GM21381 (cell line): ENCODE measurements at regions not wholly inside any gene's neighbourhood (a gene's known extent, or its start where the extent isn't known, plus 50 kb on each side); places are given as distances from the start of the nearest gene placed in this dataset.
A peak's percentile ranks its signal among the peaks of the same experiment; 100 is the strongest.
"Not testable (repeated sequence)": the region's sequence is repeated elsewhere in the genome, so short reads cannot be mapped to it uniquely, and the experiment has no call there.

Source experiments
- ATAC-seq: cut with Tn5 transposase; IDR thresholded peaks from one replicate; pipeline ENCODE4 v1.9.1; 2021; ENCODE audit warnings: mild to moderate bottlenecking, moderate library complexity; ENCODE audit not compliant: unreplicated experiment

DNA sequence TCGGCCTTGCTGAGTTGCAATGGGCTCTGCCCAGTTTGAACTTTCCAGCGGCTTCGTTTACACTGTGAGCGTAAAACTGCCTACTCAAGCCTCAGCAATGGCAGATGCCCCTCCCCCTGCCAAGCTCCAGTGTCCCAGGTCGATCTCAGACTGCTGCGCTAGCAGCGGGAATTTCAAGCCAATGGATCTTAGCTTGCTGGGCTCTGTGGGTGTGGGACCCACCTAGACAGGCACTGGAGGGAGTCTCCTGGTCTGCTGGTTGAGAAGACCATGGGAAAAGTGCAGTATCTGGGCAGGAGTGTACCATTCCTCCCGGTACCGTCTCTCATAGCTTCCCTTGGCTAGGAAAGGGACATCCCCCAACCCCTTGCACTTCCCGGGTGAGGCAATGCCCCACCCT lies 88.2 kb downstream of the KLHL28 start:
- no peak for ATAC-seq

DNA sequence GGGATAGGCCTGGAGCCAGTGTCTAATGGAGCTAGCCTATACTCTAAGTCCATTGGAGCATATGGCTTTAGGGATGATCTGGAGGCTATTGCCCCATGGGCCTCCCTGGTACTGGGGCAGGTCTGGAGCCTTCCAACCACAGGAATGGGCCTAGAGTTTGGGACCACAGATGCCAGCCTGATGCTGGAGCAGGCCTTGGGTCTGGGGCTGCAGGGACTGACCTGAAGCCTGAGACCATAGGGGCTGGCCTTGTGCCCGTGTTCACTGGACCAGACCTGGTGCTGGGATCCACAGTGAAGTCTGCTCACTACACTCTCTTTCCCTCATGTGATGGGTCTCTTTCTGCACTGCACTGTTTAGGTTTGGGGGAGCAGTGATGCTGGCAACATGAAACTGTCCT lies 95.0 kb downstream of the KLHL28 start:
- no peak for ATAC-seq

DNA sequence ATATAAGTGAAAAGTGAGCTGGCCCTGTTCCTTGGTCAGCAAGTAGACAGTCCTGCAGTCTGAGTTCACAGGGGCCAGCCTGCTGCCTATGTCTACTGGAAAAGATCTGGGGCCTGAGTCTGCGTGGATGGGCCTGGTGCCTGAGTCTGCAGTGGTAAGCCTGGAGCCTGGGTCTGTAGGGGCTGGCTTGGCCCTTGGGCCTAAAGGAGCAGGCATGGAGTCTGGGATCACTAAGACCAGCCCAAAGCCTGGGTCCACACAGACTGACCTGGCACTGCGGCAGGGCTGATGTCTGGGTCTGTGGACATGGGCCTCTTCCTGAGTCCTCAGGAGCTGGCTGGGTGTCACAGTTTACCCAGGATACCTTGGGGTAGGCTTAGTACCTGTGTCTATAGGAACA lies 95.4 kb downstream of the KLHL28 start:
- ATAC-seq, result no peak

DNA sequence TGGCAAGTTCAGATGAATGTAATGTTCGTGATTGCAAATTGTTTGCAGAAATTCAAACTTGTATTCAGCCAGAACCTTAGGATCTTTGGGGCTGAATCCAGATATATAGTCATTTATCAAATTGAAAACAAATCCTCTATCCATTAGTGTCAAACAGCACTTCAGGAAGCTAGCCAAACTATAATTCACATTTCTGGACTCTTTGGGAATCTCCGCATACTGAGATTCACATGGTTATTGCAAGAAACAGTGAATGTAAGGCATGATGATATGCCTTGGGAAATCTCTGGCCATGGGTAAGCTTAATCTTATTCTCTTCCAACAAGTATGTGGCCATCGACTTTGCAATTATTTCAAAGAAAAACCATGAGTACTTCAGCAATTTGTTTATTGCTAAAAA lies 98.5 kb downstream of the KLHL28 start:
- ATAC-seq, result no peak

DNA sequence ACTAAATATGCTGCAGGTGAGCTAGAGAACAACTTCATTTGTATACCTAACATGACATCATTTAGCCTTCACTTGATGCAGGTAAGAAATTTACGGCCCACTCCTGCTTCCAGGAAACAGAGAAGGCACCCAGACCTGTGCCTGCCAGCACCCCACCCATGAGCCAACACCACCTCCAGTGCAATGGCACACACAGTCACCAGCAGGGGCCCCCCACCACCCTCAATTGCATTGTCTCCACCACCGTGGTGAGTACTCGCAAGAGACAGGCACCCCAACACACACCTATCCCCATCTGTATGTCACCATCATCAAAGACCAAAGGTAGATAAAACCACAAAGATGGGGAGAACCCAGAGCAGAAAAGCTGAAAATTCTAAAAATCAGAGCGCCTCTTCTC lies 107.6 kb downstream of the KLHL28 start:
- no peak for ATAC-seq

DNA sequence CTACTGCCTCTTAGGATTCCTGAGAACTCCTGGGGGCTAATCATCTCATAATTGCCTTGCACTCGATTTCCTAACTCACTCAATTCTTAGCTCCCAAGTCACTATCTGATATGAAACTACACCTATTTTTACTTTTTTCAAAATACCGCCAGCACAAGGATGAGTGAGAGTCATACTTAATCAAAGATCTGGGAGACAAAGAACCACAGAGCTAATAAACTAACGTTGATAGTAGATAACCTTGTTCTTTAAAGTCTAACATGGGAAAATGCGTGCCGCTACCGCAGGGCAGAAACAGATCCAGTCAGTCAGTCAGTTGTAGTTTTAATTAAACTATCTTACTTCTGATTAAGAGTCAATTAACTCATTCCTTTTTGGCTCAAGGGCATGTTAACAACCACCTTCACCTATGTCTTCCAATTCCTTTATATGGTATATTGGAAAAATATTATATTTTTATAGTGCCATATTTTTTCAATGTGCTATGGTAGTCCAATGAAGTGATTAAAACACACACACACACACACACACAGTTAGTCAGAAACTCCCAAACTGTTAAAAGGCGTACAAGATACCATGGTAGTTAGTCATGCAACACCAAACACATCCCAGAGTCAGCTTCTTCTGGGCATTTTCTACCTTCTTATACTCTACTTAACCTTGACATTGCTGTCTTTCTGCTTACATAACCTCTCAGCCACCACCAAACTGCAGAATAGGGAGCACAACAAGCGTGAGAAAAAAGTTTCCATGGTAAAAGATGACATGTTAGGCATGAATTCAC lies 114.0 kb downstream of the KLHL28 start:
- ATAC-seq, result no peak

DNA sequence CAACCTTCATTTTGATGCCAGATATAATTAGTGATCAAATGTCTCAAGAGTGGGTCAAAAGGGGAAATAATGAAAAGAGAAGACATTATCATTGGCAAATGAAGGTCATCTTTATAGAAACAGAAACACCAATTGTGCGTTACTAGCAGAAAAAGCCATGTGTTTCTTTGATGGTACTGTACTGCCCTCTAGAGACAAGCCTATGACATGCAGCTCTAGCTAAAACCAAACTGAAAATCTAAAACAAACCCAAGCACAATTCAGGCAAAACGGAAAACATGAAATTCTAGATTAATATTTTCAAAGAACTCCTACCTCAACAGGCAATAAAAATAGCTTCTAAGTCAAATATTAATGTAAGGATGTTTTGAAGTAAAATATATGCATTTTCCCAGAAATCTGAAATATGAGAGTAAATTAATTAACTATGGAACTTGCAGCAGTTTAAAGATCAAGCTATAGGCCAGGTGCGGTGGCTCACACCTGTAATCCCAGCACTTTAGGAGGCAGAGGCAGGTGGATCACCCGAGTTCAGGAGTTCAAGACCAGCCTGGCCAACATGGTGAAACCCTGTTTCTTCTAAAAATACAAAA lies 115.4 kb downstream of the KLHL28 start:
- ATAC-seq, result peak; percentile 78

DNA sequence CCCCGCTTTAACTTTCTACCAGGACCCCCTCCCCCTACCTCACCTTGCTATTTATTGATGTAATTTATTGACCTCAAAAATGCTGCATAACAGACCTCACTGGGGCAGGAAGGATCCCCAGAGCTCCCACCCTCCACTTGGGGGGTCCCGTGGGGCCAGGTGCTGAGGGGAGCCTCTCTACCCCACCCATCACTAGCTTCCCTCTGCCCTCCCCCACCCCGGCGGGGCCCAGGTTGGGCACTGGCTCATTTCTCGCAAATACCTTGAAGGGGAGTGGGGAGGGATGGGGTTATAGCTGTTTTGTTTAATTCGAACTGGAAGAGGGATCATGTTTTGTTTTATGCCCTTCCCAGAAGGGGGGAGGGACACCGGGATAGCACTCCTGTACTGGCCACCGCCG lies 125.8 kb downstream of the KLHL28 start:
- ATAC-seq, result not testable (repeated sequence)

DNA sequence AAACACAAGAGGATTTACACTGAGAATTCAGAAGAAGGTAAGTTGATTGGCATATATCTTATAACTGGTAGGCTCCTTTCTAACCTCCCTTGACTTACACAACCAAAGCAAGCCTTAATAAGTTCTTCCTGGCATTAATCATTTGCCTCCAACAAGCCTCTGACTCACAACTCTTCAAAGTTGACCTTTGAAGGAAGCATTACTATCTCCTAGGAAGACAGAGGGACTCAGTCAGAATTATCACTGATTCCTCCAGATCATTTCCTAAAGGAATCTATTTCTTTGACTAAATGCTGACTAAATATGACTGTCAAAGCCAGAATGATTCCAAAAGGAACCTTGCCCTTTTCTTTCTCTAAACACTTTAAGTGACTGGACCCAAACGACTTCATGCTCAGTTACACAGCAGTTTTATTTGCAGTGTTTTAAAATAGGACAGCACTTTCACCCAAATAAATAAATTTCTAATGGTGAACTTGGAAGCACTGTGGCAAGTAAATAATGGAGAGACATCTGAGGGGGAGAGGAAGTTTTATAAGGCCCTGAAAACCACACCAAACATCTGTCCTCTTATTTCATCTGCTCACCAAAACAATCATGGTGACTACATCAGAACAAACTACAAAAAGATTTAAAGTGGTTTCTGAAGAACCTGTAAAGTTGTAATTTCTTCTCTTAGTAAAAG lies 128.2 kb downstream of the KLHL28 start:
- ATAC-seq, result no peak

DNA sequence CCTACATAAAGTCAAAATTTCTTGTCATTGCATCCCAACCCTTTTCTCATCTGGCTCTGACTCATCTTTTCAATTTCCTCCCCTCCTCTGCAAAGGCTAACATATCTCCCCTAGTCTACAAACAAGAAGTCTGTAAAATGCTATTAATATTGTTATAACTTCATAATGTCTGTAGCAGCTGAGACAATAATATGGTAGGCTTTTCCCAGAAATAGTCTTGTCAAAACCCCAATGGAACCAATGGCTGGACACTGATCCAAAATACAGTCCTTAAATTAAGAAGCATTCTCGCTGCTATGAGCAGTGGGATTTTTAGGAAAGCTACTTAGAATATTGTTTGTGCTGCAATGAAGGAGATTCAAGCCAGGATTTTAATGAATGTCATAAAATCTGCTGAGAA lies 131.4 kb downstream of the KLHL28 start:
- no peak for ATAC-seq

DNA sequence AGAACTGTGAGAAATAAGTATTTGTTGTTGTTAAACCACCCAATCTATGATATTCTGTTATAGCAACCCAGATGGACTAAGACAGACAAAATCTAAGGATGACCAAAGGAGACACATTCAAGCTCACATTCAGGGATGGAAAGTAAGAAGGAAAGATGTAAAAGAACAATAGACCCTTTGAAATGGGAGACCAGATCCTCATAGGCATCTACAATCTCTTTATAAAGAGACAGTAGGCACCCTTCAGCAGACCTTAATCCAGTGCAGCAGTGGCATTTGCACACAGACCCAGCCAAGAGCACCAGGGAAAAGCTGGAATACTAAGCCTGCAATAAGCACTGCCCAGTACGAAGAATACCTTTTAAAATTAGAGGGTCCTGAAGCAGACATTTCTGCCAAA lies 132.7 kb downstream of the KLHL28 start:
- ATAC-seq, result no peak

DNA sequence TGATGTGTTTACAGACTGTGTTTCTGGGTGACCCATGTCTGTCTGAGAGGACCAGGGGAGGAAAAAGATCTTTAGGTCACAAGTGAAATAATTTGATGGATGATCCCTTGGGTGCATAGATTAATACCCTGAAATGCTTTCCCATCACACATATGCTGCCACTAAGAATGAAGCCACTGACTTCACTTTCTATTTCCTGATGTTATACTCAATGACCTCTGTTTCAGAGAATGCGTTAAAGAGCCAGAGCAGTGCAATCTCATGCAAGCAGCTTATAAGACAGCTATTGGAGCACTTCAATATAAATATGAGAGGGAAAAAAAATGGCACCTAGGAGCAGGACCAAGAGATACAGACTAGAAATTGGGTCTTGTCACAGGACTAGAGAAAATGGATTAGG lies 133.7 kb downstream of the KLHL28 start:
- ATAC-seq, result no peak

DNA sequence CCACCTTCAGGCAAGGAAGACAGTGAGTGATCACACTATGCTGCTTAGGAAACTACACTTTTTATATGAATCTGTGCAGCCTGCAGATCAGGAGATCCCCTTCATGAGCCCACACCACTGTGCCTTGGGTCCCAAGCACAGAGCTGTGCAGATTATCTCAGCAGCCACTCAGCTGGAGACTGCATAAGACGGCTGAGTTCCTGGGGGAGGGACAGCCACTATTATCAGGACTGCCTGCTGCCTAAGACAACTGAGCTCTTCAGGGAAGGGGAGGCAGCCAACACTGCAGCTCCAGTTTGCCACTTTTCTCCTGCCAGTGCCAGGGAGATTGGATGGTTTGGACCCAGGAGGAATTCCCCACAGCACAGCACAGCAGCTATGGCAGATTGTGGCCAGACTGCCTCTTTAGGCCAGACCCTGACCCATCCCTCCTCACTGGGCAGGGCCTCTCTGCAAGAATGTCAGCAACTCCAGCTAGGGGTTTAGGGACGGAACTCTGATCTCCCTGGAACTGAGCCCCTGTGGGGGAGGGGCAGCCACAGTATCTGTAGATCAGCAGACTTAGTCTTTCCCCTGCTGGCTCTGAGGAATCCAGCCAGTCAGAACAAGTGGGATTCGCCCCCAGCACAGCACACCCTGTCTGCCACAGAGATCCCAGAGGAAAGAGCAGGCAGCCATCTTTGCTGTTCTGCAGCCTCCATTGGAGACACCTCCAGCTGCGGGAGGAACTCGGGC lies 141.3 kb downstream of the KLHL28 start:
- no peak for ATAC-seq

DNA sequence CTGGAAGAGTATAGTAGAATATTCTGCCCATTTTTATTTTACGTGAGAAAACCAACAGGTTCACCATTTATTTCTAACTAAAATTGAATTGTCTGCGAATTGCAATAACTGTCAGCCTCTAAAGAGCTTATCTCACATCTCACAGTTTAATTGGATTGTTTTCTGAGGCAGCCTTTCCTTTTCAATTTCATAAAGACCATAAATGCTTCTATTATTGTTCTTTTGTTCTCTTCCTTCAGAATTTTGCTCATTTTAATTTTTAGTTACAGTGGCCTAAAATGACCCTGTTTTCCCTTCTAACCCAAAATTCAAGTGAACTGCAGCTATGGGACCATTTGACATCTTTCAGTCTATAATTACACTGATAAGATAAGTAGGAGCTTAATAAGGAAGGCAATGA lies 147.6 kb downstream of the KLHL28 start:
- ATAC-seq, result no peak

DNA sequence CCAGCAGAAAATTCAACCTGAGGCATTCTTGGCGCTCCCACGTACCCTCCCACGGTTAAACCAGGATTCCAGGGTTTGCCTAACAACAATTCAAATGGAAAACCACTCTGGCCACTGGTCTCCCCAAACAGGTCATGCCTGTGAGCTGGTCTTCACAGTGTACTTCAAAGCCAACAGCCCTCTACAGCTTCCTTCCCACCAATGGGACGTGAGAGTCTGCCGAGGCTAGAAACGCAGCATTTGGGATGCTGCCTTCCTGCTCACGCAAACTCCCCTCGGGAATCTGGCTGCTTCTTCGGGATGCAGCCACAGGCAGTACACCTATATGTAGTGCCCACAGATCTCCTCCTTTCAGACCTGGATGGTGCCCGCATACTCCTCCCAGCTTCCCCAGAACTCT lies 149.1 kb downstream of the KLHL28 start:
- no peak for ATAC-seq

DNA sequence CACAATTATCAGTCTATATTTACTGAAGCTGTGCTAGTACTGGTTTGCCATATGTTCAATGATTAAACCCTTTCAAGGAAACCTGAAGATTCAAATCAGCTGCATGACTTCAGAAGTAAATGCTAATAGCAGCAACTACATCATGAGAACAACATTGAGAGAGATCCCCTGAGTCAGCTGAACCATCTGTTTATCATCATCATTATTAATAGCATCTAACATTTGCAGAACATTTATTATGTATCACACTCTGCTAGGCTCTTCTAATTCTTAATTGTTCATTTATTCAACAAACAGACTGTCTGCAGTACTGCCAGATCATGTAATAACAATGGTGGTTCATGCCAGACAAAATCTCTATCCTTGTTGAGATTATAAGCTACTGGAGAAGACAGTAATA lies 157.4 kb downstream of the KLHL28 start:
- no peak for ATAC-seq

DNA sequence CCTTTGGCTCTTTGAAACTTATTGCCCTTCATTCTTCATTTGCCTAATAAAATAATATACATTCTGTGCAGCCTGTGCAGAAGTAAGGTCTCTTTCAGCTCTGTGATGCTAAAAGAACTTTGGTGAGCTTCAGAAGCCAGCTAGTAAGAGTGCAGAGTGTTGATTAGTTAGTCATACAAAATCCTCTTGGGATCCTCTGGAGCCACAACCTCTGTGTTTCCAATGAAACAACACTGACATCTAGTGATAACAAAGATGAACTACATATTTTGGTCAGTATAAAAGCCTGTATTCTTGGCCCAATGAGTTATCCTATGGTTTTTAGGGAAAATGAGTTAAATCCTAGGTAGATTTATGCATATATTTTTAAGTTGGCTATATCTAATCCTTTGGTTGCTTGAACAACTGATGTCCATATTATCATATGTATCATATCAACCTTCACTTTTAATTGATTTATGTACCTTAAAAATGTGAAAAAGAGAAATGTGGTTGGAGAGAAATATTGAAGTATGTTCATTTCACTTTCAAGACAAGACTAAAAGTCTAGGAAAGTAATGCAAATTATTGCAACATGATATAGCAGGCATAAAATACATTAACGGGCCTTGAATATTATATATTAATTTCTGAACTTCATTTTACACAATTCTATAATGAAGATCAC lies 158.4 kb downstream of the KLHL28 start:
- ATAC-seq, result peak; percentile 89

DNA sequence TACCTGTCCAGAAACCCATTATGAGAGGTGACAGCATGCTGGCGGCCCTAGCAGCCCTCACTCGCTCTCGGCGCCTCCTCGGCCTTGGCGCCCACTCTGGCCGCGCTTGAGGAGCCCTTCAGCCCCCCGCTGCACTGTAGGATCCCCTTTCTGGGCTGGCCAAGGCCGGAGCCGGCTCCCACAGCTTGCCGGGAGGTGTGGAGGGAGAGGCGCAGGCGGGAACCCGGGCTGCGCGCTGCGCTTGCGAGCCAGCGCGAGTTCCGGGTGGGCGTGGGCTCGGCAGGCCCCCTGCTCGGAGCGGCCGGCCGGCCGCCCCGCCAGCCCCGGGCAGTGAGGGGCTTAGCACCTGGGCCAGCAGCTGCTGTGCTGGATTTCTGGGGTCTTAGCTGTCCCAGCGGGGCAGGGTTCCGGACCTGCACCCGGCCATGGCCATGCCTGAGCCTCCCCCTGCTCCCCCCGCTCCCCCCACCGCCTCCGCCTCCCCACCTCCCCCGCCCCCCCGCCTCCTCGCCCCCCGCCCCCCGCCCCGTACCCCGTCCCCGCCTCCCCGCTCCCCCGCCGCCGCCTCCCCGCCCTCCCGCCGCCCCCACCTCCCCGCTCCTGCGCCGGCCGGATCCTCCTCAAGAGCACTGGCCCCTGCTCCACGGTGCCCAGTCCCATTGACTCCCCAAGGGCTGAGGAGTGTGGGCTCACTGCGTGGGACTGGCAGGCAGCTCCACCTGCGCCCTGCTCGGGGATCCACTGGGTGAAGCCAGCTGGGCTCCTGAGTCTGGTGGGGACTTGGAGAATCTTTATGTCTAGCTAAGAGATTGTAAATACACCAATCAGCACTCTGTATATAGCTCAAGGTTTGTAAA lies 163.1 kb downstream of the KLHL28 start:
- no peak for ATAC-seq

DNA sequence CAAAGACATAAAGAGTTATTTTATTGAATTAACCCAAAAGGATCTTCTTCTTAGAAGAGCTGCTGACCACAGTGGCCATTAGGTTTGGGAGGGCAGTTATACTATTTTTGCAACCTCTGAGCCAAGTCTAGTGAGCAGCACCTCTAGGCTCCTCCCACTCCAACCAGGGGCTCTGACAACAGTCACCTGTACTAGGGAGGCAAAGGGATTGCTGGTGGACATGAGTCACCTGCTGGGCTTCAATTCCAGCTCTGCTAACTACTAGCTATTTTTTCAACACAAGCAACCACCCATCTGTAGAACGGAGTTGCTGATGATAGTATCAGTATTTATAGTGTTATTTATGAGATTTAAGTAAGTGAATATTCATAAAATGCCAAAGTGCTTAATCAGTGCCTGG lies 166.0 kb downstream of the KLHL28 start:
- ATAC-seq, result no peak

DNA sequence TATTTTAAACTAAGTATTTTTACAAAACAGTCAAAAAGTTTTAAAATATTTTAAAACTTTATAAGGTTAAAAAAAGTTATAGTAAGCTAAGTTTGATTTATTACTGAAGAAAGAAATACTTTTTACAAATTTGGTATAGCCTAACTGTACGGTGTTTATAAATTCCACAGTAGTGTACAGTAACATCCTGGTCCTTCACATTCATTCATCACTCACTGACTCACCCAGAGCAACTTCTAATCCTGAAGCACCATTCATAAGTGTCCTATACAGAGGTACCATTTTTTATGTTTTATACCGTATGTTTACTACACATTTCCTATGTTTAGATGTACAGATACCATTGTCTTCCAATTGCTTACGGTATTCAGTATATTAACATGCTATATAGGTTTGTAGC lies 170.0 kb downstream of the KLHL28 start:
- ATAC-seq, result no peak
